Stimulated activated CD8-positive, alpha-beta memory T cell treated with anti-CD3 and anti-CD28 coated beads, Interleukin-4, amount 100 ng/mL, for 4 hours (primary cell): ENCODE measurements at regions not wholly inside any gene's neighbourhood (a gene's known extent, or its start where the extent isn't known, plus 50 kb on each side); places are given as distances from the start of the nearest gene placed in this dataset.
"Not testable (repeated sequence)": the region's sequence is repeated elsewhere in the genome, so short reads cannot be mapped to it uniquely, and the experiment has no call there.

ENCODE experiments used
- DNase-seq, 2 donors: peaks; one replicate each; pipeline ENCODE4 v3.0.0-alpha.2; 2020; ENCODE audit warnings: low read depth in 2 of 2, low spot score in 1 of 2

GRCh38 chr2:193187816-193188215 lies 993.1 kb upstream of the TMEFF2 start:
- DNase-seq, result no peak

DNA sequence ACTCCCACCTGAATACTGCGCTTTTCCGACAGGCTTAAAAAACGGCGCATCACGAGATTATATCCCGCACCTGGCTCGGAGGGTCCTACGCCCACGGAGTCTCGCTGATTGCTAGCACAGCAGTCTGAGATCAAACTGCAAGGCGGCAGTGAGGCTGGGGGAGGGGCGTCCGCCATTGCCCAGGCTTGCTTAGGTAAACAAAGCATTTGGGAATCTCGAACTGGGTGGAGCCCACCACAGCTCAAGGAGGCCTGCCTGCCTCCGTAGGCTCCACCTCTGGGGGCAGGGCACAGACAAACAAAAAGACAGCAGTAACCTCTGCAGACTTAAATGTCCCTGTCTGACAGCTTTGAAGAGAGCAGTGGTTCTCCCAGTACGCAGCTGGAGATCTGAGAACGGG lies 976.2 kb upstream of the TMEFF2 start:
- not testable (repeated sequence) for DNase-seq

- DNase-seq, result no peak
Measured at GRCh38 chr2:193156480-193156879, 961.7 kb upstream of the TMEFF2 start.

DNA sequence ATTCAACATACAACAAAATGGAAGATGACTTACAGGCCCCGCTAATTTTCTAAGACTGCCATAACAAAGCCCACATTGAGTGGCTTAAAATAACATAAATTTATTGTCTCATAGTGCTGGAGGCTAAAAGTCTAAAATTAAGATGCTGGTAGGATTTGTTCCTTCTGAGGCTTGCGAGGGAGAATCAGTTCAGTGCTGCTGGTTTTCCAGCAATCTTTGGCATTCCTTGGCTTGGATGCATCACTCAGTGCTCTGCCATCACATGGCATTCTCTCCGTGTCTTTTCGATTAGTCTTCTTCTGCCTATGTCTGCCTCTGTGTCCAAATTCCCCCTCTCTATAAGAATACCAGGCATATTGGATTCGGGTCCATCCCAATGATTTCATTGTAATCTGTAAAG lies 959.3 kb upstream of the TMEFF2 start:
- DNase-seq, result no peak

GRCh38 chr2:193153576-193153975 lies 958.8 kb upstream of the TMEFF2 start:
- no peak for DNase-seq

DNA sequence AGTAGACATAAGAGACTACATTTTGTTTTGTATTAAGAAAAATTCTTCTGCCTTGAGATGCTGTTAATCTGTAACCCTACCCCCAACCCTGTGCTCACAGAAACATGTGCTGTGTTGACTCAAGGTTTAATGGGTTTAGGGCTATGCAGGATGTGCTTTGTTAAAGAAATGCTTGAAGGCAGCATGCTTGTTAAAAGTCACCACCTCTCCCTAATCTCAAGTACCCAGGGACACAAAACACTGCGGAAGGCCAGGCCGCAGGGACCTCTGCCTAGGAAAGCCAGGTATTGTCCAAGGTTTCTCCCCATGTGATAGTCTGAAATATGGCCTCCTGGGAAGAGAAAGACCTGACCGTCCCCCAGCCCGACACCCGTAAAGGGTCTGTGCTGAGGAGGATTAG lies 947.7 kb upstream of the TMEFF2 start:
- not testable (repeated sequence) for DNase-seq

- no peak for DNase-seq
Measured at GRCh38 chr2:193141998-193142397, 947.3 kb upstream of the TMEFF2 start.

DNA sequence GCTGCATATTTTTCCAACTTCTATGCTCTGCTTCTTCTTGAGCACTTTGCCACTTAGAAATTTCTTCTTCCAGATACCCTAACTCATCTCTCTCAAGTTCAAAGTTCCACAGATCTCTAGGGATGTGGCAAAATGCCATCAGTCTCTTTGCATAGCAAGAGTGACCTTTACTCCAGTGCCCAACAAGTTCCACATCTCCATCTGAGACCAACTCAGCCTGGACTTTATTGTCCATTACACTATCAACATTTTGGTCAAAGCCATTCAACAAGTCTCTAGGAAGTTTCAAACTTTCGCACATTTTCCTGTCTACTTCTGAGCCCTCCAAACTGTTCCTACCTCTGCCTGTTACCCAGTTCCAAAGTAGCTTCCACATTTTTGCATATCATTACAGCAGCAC lies 946.2 kb upstream of the TMEFF2 start:
- not testable (repeated sequence) for DNase-seq

DNA sequence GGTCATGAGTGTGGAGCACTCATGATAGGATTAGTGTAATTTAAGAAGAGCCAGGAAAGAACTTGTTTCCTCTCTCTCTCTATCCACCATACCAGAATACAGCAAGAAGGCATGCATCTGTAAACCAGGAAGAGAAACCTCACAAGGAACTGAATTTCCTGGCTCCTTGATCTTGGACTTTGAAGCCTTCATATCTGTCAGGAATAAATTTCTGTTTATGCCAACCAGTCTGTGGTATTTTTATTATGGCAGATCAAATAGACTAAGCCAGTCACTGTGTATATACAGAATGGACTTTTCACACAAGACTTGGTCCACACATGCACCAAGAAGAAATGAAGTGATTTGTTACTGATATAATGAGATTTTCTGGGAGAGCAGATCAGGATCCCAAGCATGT lies 930.1 kb upstream of the TMEFF2 start:
- no peak for DNase-seq

GRCh38 chr2:193114827-193115226 lies 920.1 kb upstream of the TMEFF2 start:
- no peak for DNase-seq

DNA sequence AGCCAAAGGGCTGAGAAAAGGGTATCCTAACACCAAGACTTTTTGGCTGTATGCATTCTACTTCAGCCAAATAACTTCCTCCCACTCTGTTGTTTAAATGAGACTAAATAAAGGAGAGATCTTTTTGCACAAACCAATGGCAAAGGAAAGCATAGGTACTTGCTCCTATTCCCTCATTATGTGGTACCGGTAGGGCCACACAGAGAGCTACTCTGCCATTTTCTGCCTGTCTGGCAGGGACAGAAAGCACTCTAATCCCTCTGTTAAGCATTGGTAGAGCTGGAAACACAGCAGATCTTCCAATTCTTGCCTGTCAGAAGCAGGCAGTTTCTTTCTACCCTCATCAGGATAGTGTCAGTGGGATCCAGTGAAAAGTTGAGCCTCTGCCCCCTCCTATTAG lies 918.3 kb upstream of the TMEFF2 start:
- no peak for DNase-seq

DNA sequence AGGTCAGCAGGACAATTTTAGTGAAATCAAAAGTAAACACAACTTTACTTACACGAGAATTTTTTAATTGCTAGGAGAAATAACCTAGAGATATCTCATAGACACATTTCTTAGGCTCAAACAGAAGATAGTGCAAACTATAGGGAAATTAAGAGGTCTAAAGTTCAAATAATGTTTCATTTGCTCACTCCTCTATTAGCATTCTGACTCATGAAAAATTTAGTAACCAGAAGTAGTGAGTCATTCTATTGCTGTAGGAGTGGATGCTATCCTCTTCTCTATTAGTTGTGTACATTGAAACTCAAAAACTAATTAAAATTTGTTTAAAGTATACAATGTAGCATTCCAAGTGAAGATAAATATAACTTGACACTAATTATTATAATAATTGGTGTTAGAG lies 908.3 kb upstream of the TMEFF2 start:
- no peak for DNase-seq

- DNase-seq, result no peak
Measured at GRCh38 chr2:193101591-193101990, 906.9 kb upstream of the TMEFF2 start.

DNA sequence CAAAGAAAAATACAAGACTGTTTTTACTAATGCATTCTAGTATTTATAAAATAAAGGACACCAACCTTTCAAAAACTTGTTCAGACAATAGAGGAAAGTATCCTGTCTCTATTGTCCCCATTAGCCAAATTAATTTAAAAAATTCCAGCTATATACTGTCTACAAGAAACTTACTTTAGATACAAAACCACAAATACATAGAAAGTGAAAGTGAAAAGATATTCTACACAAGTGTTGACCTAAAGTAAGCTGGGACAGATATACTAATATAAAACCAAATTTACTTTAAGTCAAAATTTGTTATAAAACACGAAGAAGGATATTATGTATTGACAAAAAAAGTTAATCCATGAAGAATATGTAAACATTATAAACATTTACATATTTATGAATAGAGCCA lies 893.3 kb upstream of the TMEFF2 start:
- DNase-seq, result no peak

DNA sequence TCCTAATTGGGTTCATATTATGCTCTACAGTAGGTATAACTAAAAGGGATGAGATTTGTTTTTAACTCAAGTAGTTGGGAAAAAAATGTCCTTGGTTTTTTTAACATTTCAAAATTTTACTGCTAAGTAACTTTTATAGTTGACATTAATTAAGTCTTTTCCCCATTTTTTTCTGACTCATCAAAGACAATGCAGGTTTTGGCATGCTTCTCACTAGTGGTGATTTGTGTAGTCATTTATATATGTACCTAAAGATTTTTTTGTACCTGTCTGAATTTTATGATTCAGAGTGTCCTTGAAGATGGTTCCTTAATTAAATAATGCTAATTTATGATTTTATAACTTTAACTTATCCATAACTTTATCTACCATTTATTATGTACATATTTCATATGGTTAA lies 882.3 kb upstream of the TMEFF2 start:
- DNase-seq, result no peak

DNA sequence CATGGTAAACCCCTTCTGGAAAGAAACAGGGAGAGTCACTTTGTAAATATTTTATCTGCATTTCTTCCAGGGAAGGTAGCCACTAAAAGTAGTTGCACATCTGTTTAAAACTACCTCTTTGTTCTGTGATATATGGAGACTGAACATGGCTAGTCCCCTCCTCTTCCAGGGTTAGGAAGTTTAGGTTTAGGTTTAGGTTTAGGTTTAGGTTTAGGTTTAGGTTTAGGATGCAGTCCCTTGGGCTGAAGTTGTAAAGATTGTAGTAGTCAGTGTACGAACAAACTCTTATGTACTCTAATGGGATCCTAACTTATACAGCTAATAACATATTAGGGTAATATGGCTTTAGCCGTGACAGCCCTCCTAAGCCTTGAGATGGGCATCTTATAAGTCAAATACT lies 880.2 kb upstream of the TMEFF2 start:
- no peak for DNase-seq

DNA sequence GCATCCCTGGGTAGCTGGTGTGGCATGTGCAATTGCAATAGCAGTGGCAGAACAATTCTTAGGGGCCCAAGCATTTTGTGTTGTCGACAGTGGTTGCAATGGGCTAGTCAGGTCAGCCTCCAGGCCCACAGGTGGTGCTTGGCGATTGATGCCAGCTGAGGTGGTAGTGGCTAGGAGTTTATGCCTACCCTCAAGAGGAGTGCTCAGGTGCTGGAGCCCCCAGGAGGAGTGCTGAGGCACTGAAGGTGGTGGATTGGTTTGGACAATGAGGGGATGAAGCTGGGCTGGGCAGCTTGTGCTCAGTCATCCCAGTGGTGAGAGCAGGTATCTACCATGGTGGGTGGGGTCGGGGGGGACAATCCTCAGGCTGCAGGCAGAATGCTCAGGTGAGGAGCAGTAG lies 877.9 kb upstream of the TMEFF2 start:
- no peak for DNase-seq

GRCh38 chr2:193025556-193025955 lies 830.8 kb upstream of the TMEFF2 start:
- not testable (repeated sequence) for DNase-seq

DNA sequence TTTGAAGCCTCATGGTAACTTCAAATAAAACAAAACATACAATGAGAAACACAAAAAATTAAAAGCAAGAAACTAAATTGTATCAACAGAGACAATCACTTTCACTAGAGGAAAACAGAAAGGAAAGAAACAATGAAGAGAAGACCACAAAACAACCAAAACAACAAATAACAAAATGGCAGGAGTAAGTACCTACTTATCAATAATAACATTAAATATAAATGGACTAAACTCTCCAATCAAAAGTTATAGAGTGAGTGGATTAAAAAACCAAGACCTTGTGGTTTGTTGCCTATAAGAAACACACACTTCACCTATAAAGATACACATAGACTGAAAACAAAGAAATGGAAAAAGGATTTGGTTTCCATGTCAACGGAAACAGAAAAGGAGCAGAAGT lies 830.1 kb upstream of the TMEFF2 start:
- no peak for DNase-seq

GRCh38 chr2:193011870-193012269 lies 817.1 kb upstream of the TMEFF2 start:
- no peak for DNase-seq

- no peak for DNase-seq
Measured at GRCh38 chr2:192993059-192993458, 798.3 kb upstream of the TMEFF2 start.

- no peak for DNase-seq
Measured at GRCh38 chr2:192983173-192983572, 788.4 kb upstream of the TMEFF2 start.

- DNase-seq, result no peak
Measured at GRCh38 chr2:192978395-192978794, 783.7 kb upstream of the TMEFF2 start.

DNA sequence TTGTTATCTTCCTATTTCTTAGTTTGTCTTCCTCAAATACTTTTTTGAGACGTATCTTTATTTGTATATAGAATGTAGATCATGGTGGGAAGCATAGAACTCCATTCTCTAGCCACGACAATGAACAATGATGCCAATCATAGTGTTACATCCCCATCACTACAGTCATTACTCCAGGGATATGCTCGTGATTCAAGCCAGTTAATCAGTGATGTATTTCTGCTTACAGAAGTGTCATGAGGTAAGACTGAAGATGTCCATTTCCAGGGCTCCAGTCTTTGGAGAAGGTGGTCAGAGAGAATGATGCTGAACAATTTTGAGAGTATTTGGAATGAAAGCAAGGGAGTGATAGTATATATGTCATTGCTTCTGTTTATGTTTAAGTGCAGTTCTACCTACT lies 777.2 kb upstream of the TMEFF2 start:
- no peak for DNase-seq
